ENCODE measurements at regions not wholly inside any gene's neighbourhood (a gene's known extent, or its start where the extent isn't known, plus 50 kb on each side); places are given as distances from the start of the nearest gene placed in this dataset.

DNA sequence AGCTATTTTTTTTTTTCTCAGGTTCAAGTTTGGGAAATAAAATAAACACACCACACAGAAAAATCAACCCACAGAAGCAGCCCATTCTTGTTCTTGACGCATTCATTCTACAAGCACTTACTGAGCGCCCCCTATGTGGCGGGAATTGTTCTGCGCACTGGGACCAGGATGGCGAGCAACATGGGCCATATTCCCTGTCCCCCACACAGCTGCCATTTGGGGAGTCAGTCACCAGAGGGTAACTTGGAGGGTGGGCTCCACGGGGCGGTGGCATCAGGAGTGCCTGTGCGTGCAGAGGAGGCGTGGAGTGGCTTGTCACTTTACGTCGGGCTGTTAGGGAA lies 185.0 kb upstream of the PDE10A start:
- no peak for DNase-seq (ENCODE audit: low spot score)
- in situ Hi-C loops (cut with MboI; ENCODE audit: low pct_unique_long_range_greater_than_20kb, low sequenced_read_pairs, unreplicated experiment) = no loop called here
- TF ChIP-seq, protein P1, sequence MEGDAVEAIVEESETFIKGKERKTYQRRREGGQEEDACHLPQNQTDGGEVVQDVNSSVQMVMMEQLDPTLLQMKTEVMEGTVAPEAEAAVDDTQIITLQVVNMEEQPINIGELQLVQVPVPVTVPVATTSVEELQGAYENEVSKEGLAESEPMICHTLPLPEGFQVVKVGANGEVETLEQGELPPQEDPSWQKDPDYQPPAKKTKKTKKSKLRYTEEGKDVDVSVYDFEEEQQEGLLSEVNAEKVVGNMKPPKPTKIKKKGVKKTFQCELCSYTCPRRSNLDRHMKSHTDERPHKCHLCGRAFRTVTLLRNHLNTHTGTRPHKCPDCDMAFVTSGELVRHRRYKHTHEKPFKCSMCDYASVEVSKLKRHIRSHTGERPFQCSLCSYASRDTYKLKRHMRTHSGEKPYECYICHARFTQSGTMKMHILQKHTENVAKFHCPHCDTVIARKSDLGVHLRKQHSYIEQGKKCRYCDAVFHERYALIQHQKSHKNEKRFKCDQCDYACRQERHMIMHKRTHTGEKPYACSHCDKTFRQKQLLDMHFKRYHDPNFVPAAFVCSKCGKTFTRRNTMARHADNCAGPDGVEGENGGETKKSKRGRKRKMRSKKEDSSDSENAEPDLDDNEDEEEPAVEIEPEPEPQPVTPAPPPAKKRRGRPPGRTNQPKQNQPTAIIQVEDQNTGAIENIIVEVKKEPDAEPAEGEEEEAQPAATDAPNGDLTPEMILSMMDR (IDR thresholded peaks at IDR 0.05; ENCODE audit: extremely low read depth, insufficient read depth, missing control alignments) = peak; percentile 17

DNA sequence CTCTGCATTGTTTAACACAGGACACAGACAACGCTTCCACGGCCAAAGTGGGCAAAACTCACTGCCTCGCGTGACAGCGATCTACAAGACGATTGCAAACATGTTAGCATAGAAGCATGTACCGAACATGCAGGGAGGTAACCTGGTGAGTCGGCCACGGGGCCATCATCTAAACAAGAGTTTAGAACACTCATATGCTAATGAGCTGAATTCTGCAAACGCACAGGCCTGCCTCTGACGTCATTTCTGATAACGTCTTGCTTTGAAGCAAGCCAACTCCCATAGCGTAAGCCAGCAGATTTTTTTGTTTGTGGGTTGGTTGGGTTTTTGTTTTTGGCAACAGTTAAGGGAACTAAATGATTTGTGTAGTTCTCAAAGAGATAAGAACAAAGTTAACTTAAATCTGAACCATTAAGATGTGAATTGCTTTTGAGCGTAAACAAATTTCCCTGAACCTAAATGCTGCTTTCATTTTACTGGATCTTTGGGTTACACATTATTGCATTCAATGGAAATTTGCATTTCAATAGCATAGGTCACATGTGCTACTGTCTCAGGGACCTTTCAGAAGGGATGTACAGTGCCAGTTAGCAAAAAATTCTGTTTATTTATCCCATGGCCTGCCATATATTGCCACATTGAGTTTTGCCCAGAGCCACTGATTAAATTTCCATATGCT lies 184.5 kb upstream of the PDE10A start:
- in situ Hi-C loops (cut with MboI; ENCODE audit: low pct_unique_long_range_greater_than_20kb, low sequenced_read_pairs, unreplicated experiment) = no loop called here
- TF ChIP-seq, protein P1 (IDR thresholded peaks at IDR 0.05; ENCODE audit: extremely low read depth, insufficient read depth, missing control alignments) = no peak

DNA sequence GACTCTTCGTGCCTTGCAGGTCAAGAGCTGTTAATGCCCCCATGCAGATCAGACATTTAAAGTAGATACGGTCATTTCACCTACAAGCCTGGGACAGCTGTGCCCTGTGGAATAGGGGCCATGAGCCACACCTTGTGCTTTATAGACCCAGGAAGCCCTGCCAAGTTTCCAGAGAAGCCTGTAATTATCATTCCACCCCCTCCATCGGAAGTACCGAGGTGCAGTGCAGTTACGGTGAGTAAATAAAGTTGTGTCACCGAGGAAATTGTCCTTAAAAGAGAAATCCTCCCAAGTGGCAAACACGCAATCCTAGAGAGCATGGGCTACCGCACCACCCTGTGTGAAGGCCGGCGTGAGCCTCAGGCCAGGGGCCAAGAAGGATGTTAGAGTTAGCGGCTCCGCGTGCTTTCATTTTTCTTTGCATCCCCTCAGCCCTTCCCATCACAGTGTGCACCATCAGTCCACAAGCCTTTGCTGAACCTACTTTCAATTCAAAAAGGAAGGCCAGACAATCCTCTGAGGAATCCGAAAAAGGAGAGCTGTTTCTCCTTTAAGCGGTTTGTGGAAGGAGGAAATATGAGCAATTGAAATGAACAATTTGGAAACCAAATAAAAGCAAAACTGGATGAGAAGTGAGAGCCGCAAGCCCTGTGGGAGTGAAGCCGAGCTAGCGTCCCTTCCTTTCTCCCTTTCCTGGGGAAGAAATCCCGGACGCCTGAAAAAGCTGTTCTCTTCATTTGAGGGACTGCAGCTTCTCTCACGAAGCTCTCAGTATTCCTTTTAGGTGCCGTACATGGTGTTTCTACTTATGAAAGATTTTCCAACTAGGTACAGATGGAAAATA lies 183.3 kb upstream of the PDE10A start:
- in situ Hi-C loops (cut with MboI; ENCODE audit: low pct_unique_long_range_greater_than_20kb, low sequenced_read_pairs, unreplicated experiment) = no loop called here
- TF ChIP-seq, protein P1 (IDR thresholded peaks at IDR 0.05; ENCODE audit: extremely low read depth, insufficient read depth, missing control alignments) = no peak
- no peak for DNase-seq (ENCODE audit: low spot score)

More for the DNA sequence above, 184.5 kb upstream of the PDE10A start:
- no peak for DNase-seq (ENCODE audit: low spot score)

DNA sequence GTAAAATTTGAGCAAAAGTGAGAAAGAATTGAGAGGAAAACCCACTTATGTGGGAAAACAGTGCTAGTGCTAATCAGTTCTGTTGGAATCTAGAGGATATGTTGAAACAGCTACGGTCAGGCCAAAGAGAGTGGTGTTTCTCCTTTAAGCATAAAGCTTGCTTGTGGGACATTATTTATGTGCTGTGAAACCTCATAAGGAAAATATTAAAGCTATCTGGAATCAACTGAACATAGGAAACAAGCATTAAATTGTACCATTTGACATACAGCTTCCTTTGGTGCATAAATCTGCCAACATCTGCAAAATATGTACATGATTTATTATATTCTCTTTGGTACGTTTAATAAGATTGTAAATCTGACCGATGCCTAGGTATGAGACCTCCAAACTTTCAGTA lies 182.5 kb upstream of the PDE10A start:
- TF ChIP-seq, protein P1 (IDR thresholded peaks at IDR 0.05; ENCODE audit: extremely low read depth, insufficient read depth, missing control alignments) = no peak
- in situ Hi-C loops (cut with MboI; ENCODE audit: low pct_unique_long_range_greater_than_20kb, low sequenced_read_pairs, unreplicated experiment) = no loop called here
- DNase-seq (ENCODE audit: low spot score) = no peak

DNA sequence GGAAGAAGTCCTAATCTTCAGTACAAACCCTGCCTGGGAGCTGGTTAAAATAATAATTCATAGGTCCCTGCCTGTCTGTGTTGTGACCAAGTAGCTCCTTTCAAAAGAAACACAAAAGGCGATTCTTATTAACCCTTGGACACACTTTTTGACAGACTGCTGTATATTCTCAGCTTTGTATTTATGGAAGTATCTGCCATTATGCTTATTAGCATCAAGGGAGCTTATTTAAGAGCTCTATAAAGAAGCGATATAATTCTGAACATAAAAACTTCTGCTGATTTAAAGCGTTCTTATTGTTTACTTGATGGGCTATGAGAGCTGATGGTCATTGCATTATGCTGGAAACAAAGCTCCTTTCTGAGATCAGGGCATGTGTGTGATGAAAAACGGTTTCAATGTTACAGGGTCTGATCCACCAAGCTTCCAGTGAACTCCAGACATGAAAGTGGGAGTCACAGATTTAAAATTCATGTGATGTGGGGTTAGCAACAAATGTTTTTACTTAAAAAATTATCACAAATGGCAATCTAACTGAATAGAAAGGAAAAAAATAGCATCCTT lies 181.8 kb upstream of the PDE10A start:
- no peak for DNase-seq (ENCODE audit: low spot score)
- in situ Hi-C loops (cut with MboI; ENCODE audit: low pct_unique_long_range_greater_than_20kb, low sequenced_read_pairs, unreplicated experiment) = no loop called here
- TF ChIP-seq, protein P1 (IDR thresholded peaks at IDR 0.05; ENCODE audit: extremely low read depth, insufficient read depth, missing control alignments) = no peak

DNA sequence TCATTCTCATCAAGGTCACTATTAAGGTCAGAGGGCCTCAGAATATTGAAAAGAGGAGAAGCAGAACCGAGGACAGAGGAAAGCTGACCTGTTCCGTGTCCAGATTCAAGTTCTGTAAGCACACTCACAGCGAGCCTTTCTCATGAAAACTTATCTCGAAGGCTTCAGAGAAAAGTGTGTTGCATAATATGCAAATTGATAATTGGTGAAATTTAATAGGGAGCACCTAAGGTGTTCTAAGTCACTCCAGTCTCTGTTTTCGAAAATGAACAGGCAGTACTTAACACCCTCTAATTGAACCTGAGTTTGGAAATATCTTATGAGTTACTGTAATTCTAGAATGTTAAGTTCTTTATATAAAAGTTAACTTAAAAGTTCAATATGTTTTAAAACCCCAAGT lies 181.2 kb upstream of the PDE10A start:
- no peak for DNase-seq (ENCODE audit: low spot score)
- in situ Hi-C loops (cut with MboI; ENCODE audit: low pct_unique_long_range_greater_than_20kb, low sequenced_read_pairs, unreplicated experiment) = no loop called here
- TF ChIP-seq, protein P1 (IDR thresholded peaks at IDR 0.05; ENCODE audit: extremely low read depth, insufficient read depth, missing control alignments) = no peak

Data from GM13977 (cell line).